H9 (cell line): ENCODE measurements at regions not wholly inside any gene's neighbourhood (a gene's known extent, or its start where the extent isn't known, plus 50 kb on each side); places are given as distances from the start of the nearest gene placed in this dataset.
"Not testable (repeated sequence)": the region's sequence is repeated elsewhere in the genome, so short reads cannot be mapped to it uniquely, and the experiment has no call there.

Experiments
- DNase-seq: peaks from one replicate; pipeline ENCODE4 v3.0.0-alpha.2; 2017
- H2AFZ ChIP-seq: one replicate; pipeline ENCODE4 v1.6.1; 2013; ENCODE audit warnings: mild to moderate bottlenecking, low read length, control low read depth, moderate library complexity
- H2AK5ac ChIP-seq: 2 replicates; pipeline ENCODE4 v1.6.1; 2013; ENCODE audit warnings: low read length, control low read depth, mixed read lengths; ENCODE audit not compliant: insufficient read length
- H2BK120ac ChIP-seq: one replicate; pipeline ENCODE4 v1.6.1; 2013; ENCODE audit warnings: low read depth, mild to moderate bottlenecking, low read length, control low read depth, inconsistent platforms; ENCODE audit not compliant: poor library complexity, severe bottlenecking
- H2BK12ac ChIP-seq: 2 replicates; pipeline ENCODE4 v1.6.1; 2013; ENCODE audit warnings: low read length, control low read depth, mixed read lengths, low read depth; ENCODE audit not compliant: insufficient read length
- H2BK15ac ChIP-seq: 2 replicates; pipeline ENCODE4 v1.6.1; 2013; ENCODE audit warnings: low read depth, low read length, control low read depth
- H2BK20ac ChIP-seq: one replicate; pipeline ENCODE4 v1.6.1; 2013; ENCODE audit warnings: low read depth, mild to moderate bottlenecking, low read length, control low read depth, inconsistent platforms; ENCODE audit not compliant: poor library complexity, severe bottlenecking
- H2BK5ac ChIP-seq: 2 replicates; pipeline ENCODE4 v1.6.1; 2013; ENCODE audit warnings: low read length, control low read depth, mixed read lengths; ENCODE audit not compliant: insufficient read length
- H3K14ac ChIP-seq: 2 replicates; pipeline ENCODE4 v1.6.1; 2013; ENCODE audit warnings: low read length, control low read depth; ENCODE audit not compliant: insufficient read depth
- H3K18ac ChIP-seq: 2 replicates; pipeline ENCODE4 v1.6.1; 2013; ENCODE audit warnings: low read depth, mild to moderate bottlenecking, mixed read lengths, low read length, control low read depth; ENCODE audit not compliant: insufficient read length
- H3K23ac ChIP-seq: 2 replicates; pipeline ENCODE4 v1.6.1; 2013; ENCODE audit warnings: low read length, control low read depth, mixed read lengths, low read depth; ENCODE audit not compliant: insufficient read length
- H3K23me2 ChIP-seq: 2 replicates; pipeline ENCODE4 v1.6.1; 2013; ENCODE audit warnings: low read depth, mild to moderate bottlenecking, mixed read lengths, low read length, control low read depth; ENCODE audit not compliant: insufficient read length, poor library complexity, severe bottlenecking
- H3K27ac ChIP-seq: 2 replicates; pipeline ENCODE4 v1.5.1; 2013; ENCODE audit warnings: low read length, control low read depth, mixed read lengths, low read depth; ENCODE audit not compliant: insufficient read length
- H3K27me3 ChIP-seq: 2 replicates; pipeline ENCODE4 v1.6.1; 2013; ENCODE audit warnings: low read length, control low read depth, inconsistent platforms; ENCODE audit not compliant: insufficient read depth
- H3K4ac ChIP-seq: 2 replicates; pipeline ENCODE4 v1.6.1; 2013; ENCODE audit warnings: low read depth, mild to moderate bottlenecking, control low read depth, inconsistent platforms, low read length, moderate library complexity
- H3K4me1 ChIP-seq: 2 replicates; pipeline ENCODE4 v1.6.1; 2013; ENCODE audit warnings: low read length, control low read depth, inconsistent platforms; ENCODE audit not compliant: insufficient read depth
- H3K4me2 ChIP-seq: 2 replicates; pipeline ENCODE4 v1.6.1; 2013; ENCODE audit warnings: low read length, control low read depth, mixed read lengths; ENCODE audit not compliant: insufficient read length, insufficient read depth
- H3K56ac ChIP-seq: 2 replicates; pipeline ENCODE4 v1.6.1; 2013; ENCODE audit warnings: low read depth, mild to moderate bottlenecking, mixed read lengths, low read length, control low read depth; ENCODE audit not compliant: insufficient read length
- H3K79me1 ChIP-seq: 2 replicates; pipeline ENCODE4 v1.6.1; 2013; ENCODE audit warnings: low read depth, mild to moderate bottlenecking, moderate library complexity, low read length, control low read depth, inconsistent platforms; ENCODE audit not compliant: insufficient read depth, poor library complexity, severe bottlenecking
- H3K79me2 ChIP-seq: 2 replicates; pipeline ENCODE4 v1.6.1; 2013; ENCODE audit warnings: low read length, control low read depth, inconsistent platforms; ENCODE audit not compliant: insufficient read depth
- H3K9ac ChIP-seq: 2 replicates; pipeline ENCODE4 v1.6.1; 2013; ENCODE audit warnings: low read length, control low read depth, mixed read lengths; ENCODE audit not compliant: insufficient read length; ENCODE audit errors: extremely low read depth
- H3K9me3 ChIP-seq: one replicate; pipeline ENCODE4 v1.6.1; 2013; ENCODE audit warnings: low read depth, low read length, inconsistent platforms; ENCODE audit not compliant: control insufficient read depth
- H3T11ph ChIP-seq: one replicate; pipeline ENCODE4 v1.6.1; 2013; ENCODE audit warnings: mild to moderate bottlenecking, low read length, control low read depth, inconsistent platforms
- H4K20me1 ChIP-seq: one replicate; pipeline ENCODE4 v1.6.1; 2013; ENCODE audit not compliant: control insufficient read depth, insufficient read length, insufficient read depth
- H4K5ac ChIP-seq: 2 replicates; pipeline ENCODE4 v1.6.1; 2013; ENCODE audit warnings: low read depth, mild to moderate bottlenecking, mixed read lengths, low read length, control low read depth; ENCODE audit not compliant: insufficient read length
- H4K8ac ChIP-seq: replicated peaks from 2 replicates; pipeline ENCODE4 v1.6.1; 2013; ENCODE audit warnings: low read length, control low read depth, mixed read lengths, low read depth; ENCODE audit not compliant: insufficient read length
- H4K91ac ChIP-seq: 2 replicates; pipeline ENCODE4 v1.6.1; 2013; ENCODE audit warnings: low read depth, mild to moderate bottlenecking, moderate library complexity, mixed read lengths, low read length, control low read depth; ENCODE audit not compliant: insufficient read length
- H3K27ac Mint-ChIP-seq, 3 experiments: 2 replicates in 2 of 3; 3 replicates in 1 of 3; pipeline ENCODE4 v1.8.0; 2020 to 2021; ENCODE audit warnings: mixed read lengths in 3 of 3, mild to moderate bottlenecking in 1 of 3, moderate library complexity in 1 of 3
- H3K27me3 Mint-ChIP-seq: 2 replicates; pipeline ENCODE4 v1.8.0; 2021; ENCODE audit warnings: low read depth, mild to moderate bottlenecking, moderate library complexity, mixed read lengths
- H3K36me3 Mint-ChIP-seq, 3 experiments: 2 replicates in 2 of 3; 3 replicates in 1 of 3; pipeline ENCODE4 v1.8.0; 2020 to 2021; ENCODE audit warnings: low read depth in 3 of 3, mixed read lengths in 3 of 3; ENCODE audit not compliant: insufficient read depth in 1 of 3
- H3K4me1 Mint-ChIP-seq, 2 experiments: 2 replicates each; pipeline ENCODE4 v1.8.0; 2020; ENCODE audit warnings: mixed read lengths in 2 of 2
- H3K4me3 Mint-ChIP-seq, 2 experiments: 2 replicates in 1 of 2; 3 replicates in 1 of 2; pipeline ENCODE4 v1.8.0; 2020 to 2021; ENCODE audit warnings: mild to moderate bottlenecking in 2 of 2, mixed read lengths in 2 of 2, moderate library complexity in 1 of 2
- H3K9me3 Mint-ChIP-seq, 2 experiments: 2 replicates in 1 of 2; 3 replicates in 1 of 2; pipeline ENCODE4 v1.8.0; 2020; ENCODE audit warnings: mild to moderate bottlenecking in 2 of 2, mixed read lengths in 2 of 2, moderate library complexity in 1 of 2
- CTCF ChIP-seq: fragments of 200-600 bp; sonication (generic); conservative IDR thresholded peaks from 3 replicates; pipeline ENCODE4 v1.8.0; 2021; ENCODE audit warnings: antibody characterized with exemption, mild to moderate bottlenecking
- WGBS: extraction: QIAGEN DNeasy Blood & Tissue Kit; methylation state at CpG from one replicate; pipeline ENCODE4 v1.1.7; 2013; ENCODE audit warnings: missing lambda C conversion rate, low lambda C conversion rate, mixed read lengths; ENCODE audit not compliant: insufficient read length; ENCODE audit errors: extremely low coverage; 5-methylcytosine and 5-hydroxymethylcytosine counted together

- H3K23ac ChIP-seq: no peak overlapping the region
- no peaks in the 10 kb centered on the region for H3K4me1 ChIP-seq
- no peak overlapping the region for H3T11ph ChIP-seq
- no peak overlapping the region for H3K4me2 ChIP-seq
- H3K18ac ChIP-seq: no peak overlapping the region
- no peaks in the 10 kb centered on the region for H3K4me1 Mint-ChIP-seq
- no peak overlapping the region for H3K4me3 Mint-ChIP-seq
- no peak overlapping the region for H2BK5ac ChIP-seq
- no peak overlapping the region for H3K14ac ChIP-seq
- no peaks in the 10 kb centered on the region for H3K27me3 ChIP-seq
- H2BK20ac ChIP-seq: no peak overlapping the region
- no peak overlapping the region for H2AFZ ChIP-seq
- no peak overlapping the region for H2BK120ac ChIP-seq
- 0 out of 7 replicates have a peak, but pooled peaks cover 0 to 2% (median 0%) of the 10 kb centered on the region in 3 experiments for H3K36me3 Mint-ChIP-seq
- H3K23me2 ChIP-seq: no peaks in the 10 kb centered on the region
- no peak overlapping the region for H3K9ac ChIP-seq
- no peaks in the 10 kb centered on the region for H4K20me1 ChIP-seq
- no peak overlapping the region for H3K4ac ChIP-seq
- H3K9me3 ChIP-seq: no peaks in the 10 kb centered on the region
- no peak overlapping the region for H2BK15ac ChIP-seq
- no peak overlapping the region for H2BK12ac ChIP-seq
- H3K79me2 ChIP-seq: no peaks in the 10 kb centered on the region
- WGBS: no CpG with 5 or more reads among the region's 4 CpGs
- no peak overlapping the region for H3K56ac ChIP-seq
- H3K79me1 ChIP-seq: no peaks in the 10 kb centered on the region
- no peak overlapping the region for H2AK5ac ChIP-seq
- no peak for DNase-seq
- no peak overlapping the region for H3K27ac ChIP-seq
- no peak overlapping the region for H4K8ac ChIP-seq
- no peak overlapping the region for H4K91ac ChIP-seq
- no peak for TF ChIP-seq CTCF
- H3K9me3 Mint-ChIP-seq: no peaks in the 10 kb centered on the region; a peak in 1 of 5 replicates
- H3K27ac Mint-ChIP-seq: no peak overlapping the region
- H4K5ac ChIP-seq: no peak overlapping the region
- no peaks in the 10 kb centered on the region for H3K27me3 Mint-ChIP-seq
These were observed 918.4 kb downstream of the SORCS3 start for GRCh38 chr10:105559333-105560097.

GRCh38 chr10:105550453-105550852 lies 909.4 kb downstream of the SORCS3 start:
- not testable (repeated sequence) for H3T11ph ChIP-seq, H4K8ac ChIP-seq

More at GRCh38 chr10:105550453-105550852, 909.4 kb downstream of the SORCS3 start:
- H3K4me1 ChIP-seq, H4K5ac ChIP-seq, H3K23ac ChIP-seq, H2BK20ac ChIP-seq, H3K9me3 ChIP-seq, H3K27me3 Mint-ChIP-seq, H3K4me2 ChIP-seq, H4K91ac ChIP-seq, H3K4me1 Mint-ChIP-seq, H2BK12ac ChIP-seq, H2BK15ac ChIP-seq, H2AFZ ChIP-seq, DNase-seq, H3K56ac ChIP-seq, H3K14ac ChIP-seq, H3K4ac ChIP-seq, H2BK5ac ChIP-seq, H3K18ac ChIP-seq, H3K79me1 ChIP-seq, H3K27ac Mint-ChIP-seq, H3K27ac ChIP-seq, H3K23me2 ChIP-seq, H3K9ac ChIP-seq, H4K20me1 ChIP-seq, H2BK120ac ChIP-seq, H2AK5ac ChIP-seq, H3K27me3 ChIP-seq, H3K79me2 ChIP-seq, H3K4me3 Mint-ChIP-seq, H3K9me3 Mint-ChIP-seq: not testable (repeated sequence)
- peaks cover 0 to 15% (median 7%) of the 10 kb centered on the region in 3 experiments; a peak in 4 of 7 replicates for H3K36me3 Mint-ChIP-seq
- WGBS: no CpG with 5 or more reads among the region's 13 CpGs
